ENCODE measurements at regions not wholly inside any gene's neighbourhood (a gene's known extent, or its start where the extent isn't known, plus 50 kb on each side); places are given as distances from the start of the nearest gene placed in this dataset.

DNA sequence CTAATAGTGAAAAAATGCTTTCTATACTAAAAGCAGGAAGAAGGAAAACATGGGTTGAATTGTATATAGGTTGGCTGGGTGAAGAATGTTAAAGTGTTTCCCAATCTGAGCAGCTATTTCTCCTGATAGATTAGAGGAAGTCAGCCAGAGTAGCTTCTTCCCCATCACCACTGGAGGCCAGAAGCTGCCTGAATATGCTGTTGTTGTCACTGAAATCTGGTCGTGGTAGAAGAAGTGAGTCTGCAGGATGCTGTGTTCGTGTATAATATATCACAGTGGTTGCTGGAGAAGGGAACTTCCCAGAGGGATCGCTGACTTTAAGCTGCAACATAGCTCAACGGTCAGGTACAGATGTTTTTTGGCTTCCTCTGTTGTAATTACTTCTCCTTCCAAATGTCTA is 247.5 kb upstream of the LRATD1 start:
- TF ChIP-seq YY1 (IDR thresholded peaks at IDR 0.05; ENCODE audit: insufficient read depth, insufficient read length) (no peak), SUZ12 (IDR thresholded peaks at IDR 0.05; ENCODE audit: extremely low read depth, insufficient read depth, insufficient read length) (no peak)

Measured in NT2/D1 (cell line).